Activated naive CD8-positive, alpha-beta T cell treated with anti-CD3 and anti-CD28 coated beads, Interleukin-2, amount 10 ng/mL, durations not matched to agents 7 days and 5 days (primary cell): ENCODE measurements at regions not wholly inside any gene's neighbourhood (a gene's known extent, or its start where the extent isn't known, plus 50 kb on each side); places are given as distances from the start of the nearest gene placed in this dataset.
"Not testable (repeated sequence)": the region's sequence is repeated elsewhere in the genome, so short reads cannot be mapped to it uniquely, and the experiment has no call there.

ENCODE experiments used
- ATAC-seq: fragments of 150-1000 bp; cut with Tn5 transposase; one replicate; pipeline ENCODE4 v1.10.0; 2021; ENCODE audit warnings: low read depth, moderate library complexity
- POLR2A ChIA-PET: fragments of 350-600 bp; sonication (Branson Sonifier 250); formaldehyde crosslinking; loops from one replicate; lab custom pipeline; 2021; ENCODE audit warnings: antibody characterized with exemption; lab: Charles Lee
- DNase-seq: peaks from one replicate; pipeline ENCODE4 v3.0.0; 2021
- H3K27ac Mint-ChIP-seq: one replicate; pipeline ENCODE4 v1.8.0; 2022; ENCODE audit warnings: mild to moderate bottlenecking, mixed read lengths
- H3K27me3 Mint-ChIP-seq: one replicate; pipeline ENCODE4 v1.8.0; 2022; ENCODE audit warnings: mild to moderate bottlenecking, moderate library complexity, mixed read lengths
- H3K36me3 Mint-ChIP-seq: one replicate; pipeline ENCODE4 v1.8.0; 2021; ENCODE audit warnings: mild to moderate bottlenecking, mixed read lengths
- H3K4me1 Mint-ChIP-seq: one replicate; pipeline ENCODE4 v1.8.0; 2021; ENCODE audit warnings: mixed read lengths
- H3K4me3 Mint-ChIP-seq: one replicate; pipeline ENCODE4 v1.8.0; 2022; ENCODE audit warnings: mild to moderate bottlenecking, moderate library complexity, mixed read lengths
- H3K9me3 Mint-ChIP-seq: one replicate; pipeline ENCODE4 v1.8.0; 2021; ENCODE audit warnings: mixed read lengths

DNA sequence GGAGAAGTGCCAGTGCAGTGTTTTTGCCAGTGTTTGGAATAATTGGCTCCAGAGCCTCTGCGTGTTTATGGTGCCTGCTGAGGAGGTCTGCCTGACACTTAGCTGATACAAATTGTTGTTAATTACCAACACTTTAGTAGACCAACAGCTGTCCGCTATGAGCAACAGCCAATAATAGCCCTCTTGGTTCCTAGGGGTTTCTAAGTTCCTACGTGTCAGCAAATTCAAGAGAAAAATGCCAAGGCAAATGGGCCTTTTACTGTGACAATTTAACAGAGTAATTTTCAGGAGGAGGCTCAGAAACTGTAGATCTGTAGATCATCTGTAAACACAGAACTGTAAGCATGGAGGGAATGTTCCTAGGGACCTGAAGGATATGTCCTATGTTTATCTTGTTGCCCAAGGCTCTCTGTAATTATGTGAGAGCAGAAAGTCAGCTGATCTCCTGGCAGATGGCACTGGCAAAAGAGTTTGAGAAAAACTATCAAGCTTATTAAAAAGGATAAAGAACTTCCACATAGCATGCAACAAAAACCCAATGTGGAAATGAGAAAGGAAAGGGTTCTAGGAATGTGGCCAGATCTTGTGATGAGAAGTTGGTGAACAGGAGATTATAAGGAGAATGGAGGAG, 157.7 kb downstream of the GJA1 start:
- H3K9me3 Mint-ChIP-seq, result peaks cover 2% of the 10 kb centered on the region
- no peak for DNase-seq
- POLR2A ChIA-PET, result no interaction called here
- no peaks in the 10 kb centered on the region for H3K27me3 Mint-ChIP-seq
- H3K4me1 Mint-ChIP-seq, result no peaks in the 10 kb centered on the region
- H3K4me3 Mint-ChIP-seq, result no peak overlapping the region
- no peaks in the 10 kb centered on the region for H3K36me3 Mint-ChIP-seq
- H3K27ac Mint-ChIP-seq, result no peak overlapping the region
- ATAC-seq, result no peak

DNA sequence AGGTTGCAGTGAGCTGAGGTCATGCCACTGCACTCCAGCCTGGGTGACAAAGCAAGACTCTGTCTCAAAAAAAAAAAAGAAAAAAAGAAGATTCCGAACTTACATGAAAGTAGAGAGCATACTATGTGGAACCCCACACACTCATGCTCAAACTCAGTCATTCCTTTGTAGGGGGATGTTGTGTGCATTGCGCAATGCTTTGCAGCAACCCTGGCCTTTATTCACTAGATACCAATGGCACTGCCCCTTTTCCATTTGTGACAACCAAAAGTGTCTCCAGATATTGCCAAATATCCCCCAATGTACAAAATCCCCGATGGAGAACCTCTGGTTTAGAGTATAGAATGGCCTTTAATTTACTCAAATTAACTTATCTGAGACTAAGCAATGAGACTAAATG, 158.6 kb downstream of the GJA1 start:
- DNase-seq, result no peak
- no peak overlapping the region for H3K4me3 Mint-ChIP-seq

GRCh38 chr6:121595646-121596045, 160.2 kb downstream of the GJA1 start:
- no peak for DNase-seq
- no peak overlapping the region for H3K4me3 Mint-ChIP-seq
- POLR2A ChIA-PET, result no interaction called here
- no peaks in the 10 kb centered on the region for H3K27me3 Mint-ChIP-seq
- ATAC-seq, result no peak
- H3K9me3 Mint-ChIP-seq, result peaks cover 2% of the 10 kb centered on the region
- H3K36me3 Mint-ChIP-seq, result no peaks in the 10 kb centered on the region
- H3K4me1 Mint-ChIP-seq, result no peaks in the 10 kb centered on the region
- H3K27ac Mint-ChIP-seq, result no peak overlapping the region

More for the DNA sequence above, 158.6 kb downstream of the GJA1 start:
- Mint-ChIP-seq H3K27me3 (no peaks in the 10 kb centered on the region), H3K4me1 (no peaks in the 10 kb centered on the region), H3K36me3 (no peaks in the 10 kb centered on the region), H3K9me3 (peaks cover 2% of the 10 kb centered on the region), H3K27ac (no peak overlapping the region)
- POLR2A ChIA-PET, result no interaction called here
- no peak for ATAC-seq

DNA sequence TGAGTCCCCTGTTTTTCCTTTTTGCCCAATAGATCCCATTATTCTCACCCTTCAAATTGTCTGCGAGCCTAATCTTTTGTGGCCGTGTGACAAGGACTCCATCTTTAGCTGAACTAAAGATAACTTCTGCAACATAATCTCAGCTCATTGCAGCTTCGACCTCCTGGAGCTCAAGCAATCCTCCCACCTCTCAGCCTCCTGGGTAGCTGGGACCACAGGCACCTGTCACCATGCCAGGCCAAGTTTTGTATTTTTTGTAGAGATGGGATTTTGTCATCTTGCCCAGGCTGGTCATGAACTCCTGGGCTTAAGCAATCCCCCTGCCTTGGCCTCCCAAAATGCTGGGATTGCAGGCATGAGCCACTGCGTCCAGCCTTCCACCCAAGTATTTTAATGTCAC, 161.0 kb downstream of the GJA1 start:
- peaks cover 2% of the 10 kb centered on the region for H3K9me3 Mint-ChIP-seq
- H3K4me1 Mint-ChIP-seq, result no peaks in the 10 kb centered on the region
- POLR2A ChIA-PET, result no interaction called here
- no peak overlapping the region for H3K4me3 Mint-ChIP-seq
- H3K27ac Mint-ChIP-seq, result no peak overlapping the region
- DNase-seq (no peak), ATAC-seq (no peak)
- no peaks in the 10 kb centered on the region for H3K36me3 Mint-ChIP-seq
- no peaks in the 10 kb centered on the region for H3K27me3 Mint-ChIP-seq

- Mint-ChIP-seq H3K9me3 (peaks cover 2% of the 10 kb centered on the region), H3K4me3 (no peak overlapping the region), H3K4me1 (no peaks in the 10 kb centered on the region), H3K27ac (no peak overlapping the region), H3K36me3 (no peaks in the 10 kb centered on the region), H3K27me3 (no peaks in the 10 kb centered on the region)
- POLR2A ChIA-PET, result no interaction called here
- ATAC-seq, result no peak
- no peak for DNase-seq
Measured at GRCh38 chr6:121597654-121598053, 162.2 kb downstream of the GJA1 start.

GRCh38 chr6:121599331-121599730, 163.9 kb downstream of the GJA1 start:
- H3K27me3 Mint-ChIP-seq, H3K4me3 Mint-ChIP-seq, H3K27ac Mint-ChIP-seq, H3K9me3 Mint-ChIP-seq, ATAC-seq, DNase-seq, POLR2A ChIA-PET, H3K4me1 Mint-ChIP-seq, H3K36me3 Mint-ChIP-seq: not testable (repeated sequence)

DNA sequence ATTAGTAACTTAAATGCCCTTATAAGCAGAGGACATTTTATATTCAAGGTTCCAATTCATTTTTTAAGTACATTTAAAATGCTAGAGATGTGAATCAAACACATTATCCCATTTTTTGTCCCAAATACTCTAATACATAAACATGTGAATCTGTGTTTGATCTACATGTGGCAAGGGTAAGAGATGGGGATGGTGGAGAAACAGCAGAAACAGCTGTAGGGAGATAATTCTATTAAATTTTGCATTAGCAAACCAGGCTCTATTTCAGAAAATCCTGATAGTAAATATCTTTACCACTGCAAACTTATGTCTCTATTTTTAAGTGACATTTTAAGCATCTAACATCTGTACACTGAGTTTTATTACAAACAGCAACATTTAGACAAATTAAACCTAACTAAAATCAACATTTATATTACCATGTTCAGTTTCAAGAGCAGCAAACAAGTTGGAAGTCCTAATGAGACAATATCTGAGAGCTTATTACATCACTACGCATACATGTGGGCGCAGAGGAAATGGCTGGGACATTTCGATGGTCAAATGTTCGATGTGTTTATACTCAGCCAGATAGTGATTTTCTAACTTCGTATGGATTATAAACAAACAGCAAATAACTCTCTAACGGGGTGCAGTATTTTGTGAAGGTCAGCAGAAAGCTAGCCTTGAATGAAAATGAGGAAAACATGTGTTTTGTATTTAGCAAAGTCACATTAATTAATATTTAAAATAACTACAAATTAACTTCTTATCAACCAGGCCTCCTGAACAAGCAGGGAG, 165.1 kb downstream of the GJA1 start:
- POLR2A ChIA-PET, result no interaction called here
- Mint-ChIP-seq H3K4me1 (no peaks in the 10 kb centered on the region), H3K9me3 (no peaks in the 10 kb centered on the region), H3K27me3 (no peaks in the 10 kb centered on the region), H3K36me3 (no peaks in the 10 kb centered on the region), H3K4me3 (no peak overlapping the region), H3K27ac (no peak overlapping the region)
- DNase-seq (no peak), ATAC-seq (no peak)

DNA sequence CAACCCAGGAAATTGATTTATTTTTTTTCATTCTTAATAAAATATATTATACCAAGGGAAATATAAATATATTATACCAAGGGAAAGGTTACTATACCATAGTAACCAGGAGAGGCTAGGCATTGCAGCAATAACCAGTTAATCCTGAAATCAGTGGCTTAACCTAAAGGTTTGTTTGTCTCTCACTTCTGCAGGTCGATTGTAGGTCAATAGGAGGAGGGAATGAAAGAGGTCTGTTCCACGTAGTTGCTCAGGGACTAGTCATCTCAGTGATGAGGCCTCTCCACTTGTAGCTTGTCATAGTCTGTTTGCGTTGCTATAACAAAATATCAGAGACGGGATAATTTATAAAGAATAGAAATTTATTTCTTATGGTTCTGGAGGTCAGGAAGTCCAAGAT, 168.0 kb downstream of the GJA1 start:
- no peak overlapping the region for H3K27ac Mint-ChIP-seq
- POLR2A ChIA-PET, result no interaction called here
- no peak overlapping the region for H3K4me3 Mint-ChIP-seq
- no peaks in the 10 kb centered on the region for H3K4me1 Mint-ChIP-seq
- ATAC-seq, result no peak
- H3K27me3 Mint-ChIP-seq, result no peaks in the 10 kb centered on the region
- DNase-seq, result no peak
- H3K9me3 Mint-ChIP-seq, result no peaks in the 10 kb centered on the region
- H3K36me3 Mint-ChIP-seq, result no peaks in the 10 kb centered on the region

- Mint-ChIP-seq H3K9me3 (no peaks in the 10 kb centered on the region), H3K27me3 (peaks cover 3% of the 10 kb centered on the region), H3K27ac (no peak overlapping the region), H3K4me1 (no peaks in the 10 kb centered on the region), H3K36me3 (no peaks in the 10 kb centered on the region), H3K4me3 (no peak overlapping the region)
- no peak for DNase-seq
- POLR2A ChIA-PET, result no interaction called here
- no peak for ATAC-seq
Measured at GRCh38 chr6:121607721-121608120, 172.3 kb downstream of the GJA1 start.

DNA sequence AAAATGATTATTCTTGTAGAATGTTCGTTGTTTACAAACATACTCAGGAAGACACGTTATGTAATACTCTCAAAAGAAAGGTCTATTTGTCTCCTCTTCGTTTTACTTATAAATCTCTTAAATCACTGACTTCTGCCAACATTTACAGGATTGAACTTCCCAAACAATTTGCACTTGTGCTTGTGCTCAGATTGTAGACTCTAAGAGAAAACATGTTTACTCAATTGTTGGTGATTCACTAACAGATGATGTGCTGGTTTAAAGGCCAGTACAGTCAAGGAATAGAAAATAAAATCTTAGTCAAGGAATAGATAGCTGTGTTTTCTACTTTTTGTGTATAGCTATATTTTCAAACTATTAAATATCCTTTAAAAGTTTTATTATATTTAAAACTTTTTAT, 172.8 kb downstream of the GJA1 start:
- ATAC-seq, result no peak
- no peak for DNase-seq
- no peaks in the 10 kb centered on the region for H3K36me3 Mint-ChIP-seq
- no peaks in the 10 kb centered on the region for H3K9me3 Mint-ChIP-seq
- no peak overlapping the region for H3K4me3 Mint-ChIP-seq
- no peaks in the 10 kb centered on the region for H3K4me1 Mint-ChIP-seq
- H3K27me3 Mint-ChIP-seq, result peaks cover 3% of the 10 kb centered on the region
- POLR2A ChIA-PET, result no interaction called here
- H3K27ac Mint-ChIP-seq, result no peak overlapping the region

DNA sequence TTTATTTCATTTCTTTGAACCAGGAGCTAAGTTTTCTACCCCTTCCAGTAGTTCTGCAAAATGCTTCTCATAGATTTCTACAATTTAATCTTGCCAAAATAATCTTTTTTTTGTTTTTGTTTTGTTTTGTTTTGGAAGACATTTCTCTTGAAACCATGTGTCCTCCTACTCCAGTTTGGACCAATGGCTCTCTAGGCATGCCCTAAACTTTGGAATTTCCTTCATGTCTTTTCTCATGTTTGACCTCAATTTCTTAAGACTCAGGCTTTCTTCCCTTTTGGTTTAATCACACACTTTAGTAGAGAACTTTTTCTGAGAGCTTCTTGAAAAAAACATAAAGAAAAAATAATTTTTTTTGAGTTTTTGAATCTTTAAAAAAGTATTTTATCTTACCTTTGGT, 173.8 kb downstream of the GJA1 start:
- POLR2A ChIA-PET, result no interaction called here
- Mint-ChIP-seq H3K9me3 (no peaks in the 10 kb centered on the region), H3K36me3 (no peaks in the 10 kb centered on the region), H3K27me3 (peaks cover 3% of the 10 kb centered on the region), H3K4me1 (no peaks in the 10 kb centered on the region), H3K4me3 (no peak overlapping the region), H3K27ac (no peak overlapping the region)
- ATAC-seq (no peak), DNase-seq (no peak)

- DNase-seq (no peak), ATAC-seq (no peak)
- POLR2A ChIA-PET, result no interaction called here
- Mint-ChIP-seq H3K4me3 (no peak overlapping the region), H3K9me3 (no peaks in the 10 kb centered on the region), H3K27ac (no peak overlapping the region), H3K27me3 (peaks cover 3% of the 10 kb centered on the region), H3K4me1 (no peaks in the 10 kb centered on the region), H3K36me3 (peaks cover 3% of the 10 kb centered on the region)
Measured at GRCh38 chr6:121612927-121613326, 177.5 kb downstream of the GJA1 start.

DNA sequence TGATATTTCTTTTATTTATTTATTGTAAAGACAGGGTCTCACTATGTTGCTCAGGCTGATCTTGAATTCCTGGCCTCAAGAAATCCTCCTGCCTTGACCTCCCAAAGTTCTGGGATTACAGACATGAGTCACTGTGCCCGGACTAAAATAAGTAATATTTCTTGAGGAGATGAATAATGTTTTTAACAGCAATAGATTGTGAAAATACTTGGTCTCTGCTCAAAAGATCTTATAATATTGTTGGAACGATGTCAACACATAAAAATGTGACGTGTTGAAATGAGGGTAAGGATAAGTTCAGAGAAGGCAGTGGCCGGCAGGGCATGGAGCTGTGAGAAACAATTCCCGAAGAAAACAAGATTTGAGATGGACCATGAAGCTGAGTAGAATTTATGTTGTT, 178.7 kb downstream of the GJA1 start:
- POLR2A ChIA-PET, result no interaction called here
- Mint-ChIP-seq H3K9me3 (no peaks in the 10 kb centered on the region), H3K4me1 (no peaks in the 10 kb centered on the region), H3K4me3 (no peak overlapping the region), H3K27ac (no peak overlapping the region), H3K36me3 (peaks cover 3% of the 10 kb centered on the region), H3K27me3 (peaks cover 3% of the 10 kb centered on the region)
- ATAC-seq, result no peak
- DNase-seq, result no peak

DNA sequence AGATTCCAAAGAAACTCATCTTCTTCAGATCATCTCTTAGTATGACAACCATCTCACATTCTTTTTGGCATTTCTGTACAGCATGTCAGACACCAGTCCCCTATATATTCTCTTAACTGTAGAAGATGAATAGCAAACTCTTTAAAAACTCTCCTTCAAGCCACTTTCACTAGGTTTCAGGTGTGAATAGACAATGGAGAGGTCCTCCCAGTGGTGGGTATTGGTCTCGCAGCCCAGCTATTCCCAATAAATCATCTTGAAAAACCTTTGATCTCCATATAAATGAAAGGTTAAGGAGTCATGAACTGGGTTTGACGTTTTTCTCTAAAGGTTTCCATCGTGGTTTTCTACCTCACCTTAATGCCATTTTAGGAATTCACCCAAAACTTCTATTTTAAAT, 180.0 kb downstream of the GJA1 start:
- Mint-ChIP-seq H3K27me3 (peaks cover 3% of the 10 kb centered on the region), H3K4me1 (no peaks in the 10 kb centered on the region), H3K9me3 (peaks cover 1% of the 10 kb centered on the region), H3K36me3 (peaks cover 3% of the 10 kb centered on the region), H3K4me3 (no peak overlapping the region), H3K27ac (no peak overlapping the region)
- no peak for ATAC-seq
- DNase-seq, result no peak
- POLR2A ChIA-PET, result no interaction called here
